Stomach smooth muscle (tissue), 2 donors: ENCODE measurements at regions not wholly inside any gene's neighbourhood (a gene's known extent, or its start where the extent isn't known, plus 50 kb on each side); places are given as distances from the start of the nearest gene placed in this dataset.

ENCODE experiments used
- H3K27ac ChIP-seq: one replicate; pipeline ENCODE4 v1.7.0; 2013; ENCODE audit warnings: mild to moderate bottlenecking, low read length, inconsistent platforms
- H3K27me3 ChIP-seq, 2 donors: one replicate each; pipeline ENCODE4 v1.7.0; 2013; ENCODE audit warnings: low read length in 2 of 2; ENCODE audit not compliant: insufficient read depth in 2 of 2, control insufficient read depth in 1 of 2
- H3K36me3 ChIP-seq, 2 donors: one replicate each; pipeline ENCODE4 v1.7.0; 2013; ENCODE audit warnings: low read length in 2 of 2; ENCODE audit not compliant: control insufficient read depth in 2 of 2, insufficient read depth in 2 of 2
- H3K4me1 ChIP-seq: one replicate; pipeline ENCODE4 v1.7.0; 2013; ENCODE audit warnings: low read length; ENCODE audit not compliant: control insufficient read depth, insufficient read depth
- H3K4me3 ChIP-seq, 2 donors: one replicate each; pipeline ENCODE4 v1.7.0; 2013; ENCODE audit warnings: low read length in 2 of 2
- H3K9ac ChIP-seq, 2 donors: one replicate each; pipeline ENCODE4 v1.7.0; 2013; ENCODE audit warnings: low read length in 2 of 2, mild to moderate bottlenecking in 1 of 2
- H3K9me3 ChIP-seq, 2 donors: one replicate each; pipeline ENCODE4 v1.7.0; 2013; ENCODE audit warnings: low read length in 2 of 2; ENCODE audit not compliant: control insufficient read depth in 2 of 2
- donor health status: healthy.
- donor health status: Pancreatic carcinoma.

DNA sequence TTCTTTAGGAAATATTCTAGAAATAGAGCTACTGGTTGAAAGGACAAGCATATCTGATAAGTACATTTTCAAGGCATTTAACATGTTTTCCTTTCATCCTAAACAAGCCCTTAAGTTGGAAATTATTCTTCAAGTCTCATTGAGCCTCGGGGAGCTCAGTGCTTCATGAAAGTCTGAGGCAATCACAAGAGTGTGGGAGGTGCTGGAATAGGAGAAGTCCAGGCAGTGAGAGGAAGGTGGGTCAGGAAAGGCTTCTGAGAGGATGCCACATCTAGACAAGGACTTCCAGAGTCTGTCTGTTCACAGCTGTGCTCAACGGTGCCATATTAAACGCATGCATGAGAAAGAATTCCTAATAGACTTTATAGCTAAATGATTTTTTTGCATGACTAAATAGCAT lies 69.8 kb downstream of the CD83 start:
- H3K9ac ChIP-seq: no peak overlapping the region
- peaks cover 0 to 4% of the 10 kb centered on the region in 2 donors for H3K9me3 ChIP-seq
- H3K27me3 ChIP-seq: no peaks in the 10 kb centered on the region
- no peaks in the 10 kb centered on the region for H3K4me1 ChIP-seq
- H3K27ac ChIP-seq: no peak overlapping the region
- H3K36me3 ChIP-seq: no peaks in the 10 kb centered on the region
- H3K4me3 ChIP-seq: no peak overlapping the region

DNA sequence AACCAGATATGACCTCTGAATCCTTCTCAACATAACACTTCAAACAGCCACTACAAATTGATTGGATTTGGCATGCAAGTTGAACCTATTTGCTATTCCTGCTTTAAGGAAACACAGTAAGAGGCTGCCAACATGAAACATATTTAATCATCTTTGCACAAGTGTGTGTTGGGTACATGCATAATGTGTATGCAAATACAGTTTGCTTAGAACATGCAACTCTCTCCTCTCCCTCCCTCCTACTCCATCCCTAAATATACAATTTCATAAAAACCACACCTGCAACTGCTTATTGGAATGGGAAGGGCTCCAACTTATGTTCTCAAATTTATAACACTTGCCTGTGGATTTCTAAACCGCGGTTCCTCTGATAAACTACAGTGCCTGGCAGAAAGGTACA lies 71.5 kb downstream of the CD83 start:
- Histone ChIP-seq H3K4me3 (no peak overlapping the region), H3K9ac (no peak overlapping the region)

DNA sequence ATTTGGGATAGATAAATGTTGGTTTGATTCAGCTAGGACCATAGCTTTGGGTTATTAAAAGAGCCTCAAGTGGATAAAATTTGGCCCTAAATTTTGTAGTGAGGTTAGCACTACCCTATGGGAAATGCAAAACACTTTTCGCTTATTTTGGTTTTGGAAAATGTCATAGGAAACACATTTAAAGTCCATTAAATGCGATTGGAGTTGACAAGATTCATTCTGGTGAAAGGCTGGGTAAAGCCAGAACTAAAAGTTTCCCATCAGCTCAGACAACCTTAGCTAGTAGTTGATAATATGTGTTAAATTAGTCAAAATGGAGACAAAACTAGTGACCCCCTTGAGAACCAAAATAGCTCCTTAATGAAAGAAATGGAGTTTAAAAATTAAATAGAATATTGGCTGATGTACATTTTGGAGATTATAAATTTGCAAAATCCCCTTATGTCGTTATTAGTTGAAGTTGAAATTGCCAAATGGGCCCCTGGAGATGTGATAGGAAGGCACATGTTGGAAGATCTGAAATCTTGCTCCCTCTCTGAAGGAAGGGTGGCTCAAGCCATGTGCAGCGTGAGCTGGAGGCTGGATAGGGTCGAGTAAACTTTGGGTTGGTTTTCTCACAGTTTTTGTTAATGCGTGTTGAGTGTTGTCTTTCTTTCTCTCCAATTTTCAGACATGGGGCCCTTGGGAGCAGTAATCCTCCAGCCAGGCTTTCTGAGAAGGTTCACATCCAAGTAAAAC lies 72.8 kb downstream of the CD83 start:
- Histone ChIP-seq H3K4me1 (no peaks in the 10 kb centered on the region), H3K27me3 (no peaks in the 10 kb centered on the region), H3K9me3 (peaks cover 0 to 3% of the 10 kb centered on the region in 2 donors), H3K27ac (no peak overlapping the region), H3K9ac (no peak overlapping the region), H3K4me3 (no peak overlapping the region), H3K36me3 (no peaks in the 10 kb centered on the region)

More for the DNA sequence above, 71.5 kb downstream of the CD83 start:
- Histone ChIP-seq H3K4me1 (no peaks in the 10 kb centered on the region), H3K9me3 (peaks cover 0 to 4% of the 10 kb centered on the region in 2 donors), H3K36me3 (no peaks in the 10 kb centered on the region), H3K27ac (no peak overlapping the region), H3K27me3 (no peaks in the 10 kb centered on the region)

DNA sequence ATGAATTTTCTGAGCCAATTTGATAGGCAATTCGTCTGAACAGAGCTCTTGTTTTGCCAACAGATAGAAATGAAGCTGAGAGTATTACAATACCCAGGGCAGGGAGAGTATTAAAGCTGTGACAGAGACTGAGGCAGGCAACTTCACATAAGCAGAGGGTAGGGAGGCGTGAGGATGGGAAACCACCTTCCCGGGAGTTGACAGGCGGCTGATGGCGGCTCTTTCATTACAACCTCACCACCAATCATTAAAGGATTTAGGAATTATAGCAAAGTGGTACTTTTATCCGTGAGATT lies 73.3 kb downstream of the CD83 start:
- H3K36me3 ChIP-seq: no peaks in the 10 kb centered on the region
- H3K9me3 ChIP-seq: no peaks in the 10 kb centered on the region
- no peak overlapping the region for H3K4me3 ChIP-seq
- H3K27me3 ChIP-seq: no peaks in the 10 kb centered on the region
- H3K27ac ChIP-seq: no peak overlapping the region
- no peak overlapping the region for H3K9ac ChIP-seq
- no peaks in the 10 kb centered on the region for H3K4me1 ChIP-seq

- Histone ChIP-seq H3K9ac (no peak overlapping the region), H3K27me3 (no peaks in the 10 kb centered on the region), H3K36me3 (no peaks in the 10 kb centered on the region), H3K27ac (no peak overlapping the region), H3K4me3 (no peak overlapping the region), H3K9me3 (no peaks in the 10 kb centered on the region), H3K4me1 (no peaks in the 10 kb centered on the region)
These were observed 74.2 kb downstream of the CD83 start for GRCh38 chr6:14191761-14192160.

GRCh38 chr6:14192216-14192788 lies 74.7 kb downstream of the CD83 start:
- H3K9me3 ChIP-seq: no peaks in the 10 kb centered on the region
- H3K4me3 ChIP-seq: no peak overlapping the region
- no peaks in the 10 kb centered on the region for H3K36me3 ChIP-seq
- H3K4me1 ChIP-seq: no peaks in the 10 kb centered on the region
- no peaks in the 10 kb centered on the region for H3K27me3 ChIP-seq
- no peak overlapping the region for H3K27ac ChIP-seq
- no peak overlapping the region for H3K9ac ChIP-seq

DNA sequence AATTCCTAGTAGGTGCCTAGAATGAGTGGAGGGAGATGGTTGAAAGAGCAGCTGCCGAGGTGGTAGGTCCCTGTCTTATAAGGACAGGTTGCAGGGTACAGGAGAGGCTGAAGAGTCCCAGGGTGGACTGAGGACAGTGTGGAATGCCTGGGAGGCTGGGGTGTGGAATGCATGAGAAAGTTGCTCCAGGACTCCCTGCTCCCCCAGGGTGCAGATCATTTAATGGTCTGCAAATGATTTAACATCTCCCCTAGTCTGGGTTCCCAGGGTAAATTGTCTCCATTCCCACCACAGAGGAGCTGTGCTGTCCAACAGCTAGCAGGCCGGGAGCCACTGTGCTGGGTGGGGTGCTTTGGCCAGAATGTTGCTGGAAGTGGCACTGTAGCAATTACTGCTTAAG lies 76.0 kb downstream of the CD83 start:
- no peak overlapping the region for H3K4me3 ChIP-seq
- H3K9ac ChIP-seq: no peak overlapping the region
- H3K27ac ChIP-seq: no peak overlapping the region
- H3K4me1 ChIP-seq: no peaks in the 10 kb centered on the region
- no peaks in the 10 kb centered on the region for H3K36me3 ChIP-seq
- H3K27me3 ChIP-seq: no peaks in the 10 kb centered on the region
- no peaks in the 10 kb centered on the region for H3K9me3 ChIP-seq

DNA sequence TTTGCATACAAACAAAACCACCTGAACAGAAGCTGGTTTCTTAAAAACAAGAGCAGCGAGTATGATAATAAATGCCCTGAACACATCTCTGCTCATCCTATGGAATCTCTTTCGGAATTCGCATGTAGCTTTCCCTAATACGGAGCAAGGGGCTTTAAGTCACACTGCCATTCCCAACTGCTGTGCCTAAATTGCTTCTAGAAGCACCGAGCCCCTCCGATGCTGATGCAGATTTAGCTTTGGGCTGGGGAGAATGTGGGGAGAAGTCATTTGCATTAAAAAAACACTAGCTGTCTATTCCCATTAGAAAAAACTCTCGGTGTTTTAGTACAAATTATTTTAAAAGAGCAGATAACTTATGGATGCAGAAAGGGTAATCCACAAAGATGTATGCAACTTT lies 76.9 kb downstream of the CD83 start:
- no peak overlapping the region for H3K9ac ChIP-seq
- no peaks in the 10 kb centered on the region for H3K9me3 ChIP-seq
- H3K27me3 ChIP-seq: no peaks in the 10 kb centered on the region
- no peaks in the 10 kb centered on the region for H3K4me1 ChIP-seq
- H3K36me3 ChIP-seq: no peaks in the 10 kb centered on the region
- no peak overlapping the region for H3K4me3 ChIP-seq
- H3K27ac ChIP-seq: no peak overlapping the region

DNA sequence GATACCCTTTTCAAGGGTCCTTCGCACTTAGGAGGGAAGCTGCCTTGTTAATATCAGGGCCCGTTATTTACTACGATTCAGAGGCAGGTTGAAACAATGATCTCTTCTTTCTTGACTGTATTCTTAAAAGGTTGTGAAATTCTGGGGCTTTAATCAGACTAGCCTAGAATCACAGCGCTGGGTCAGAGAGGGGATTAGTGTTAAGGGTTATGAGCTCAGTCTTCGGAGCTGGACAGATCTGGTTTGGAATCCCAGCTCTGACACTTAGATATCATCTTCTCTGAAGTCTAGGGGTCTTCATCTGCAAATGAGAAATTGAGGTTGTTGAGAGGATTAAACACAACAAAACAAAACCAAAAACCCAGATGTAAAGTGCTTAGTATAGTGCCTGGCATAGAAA lies 77.4 kb downstream of the CD83 start:
- H3K27me3 ChIP-seq: no peaks in the 10 kb centered on the region
- no peaks in the 10 kb centered on the region for H3K36me3 ChIP-seq
- no peak overlapping the region for H3K4me3 ChIP-seq
- no peak overlapping the region for H3K9ac ChIP-seq
- no peaks in the 10 kb centered on the region for H3K9me3 ChIP-seq
- H3K27ac ChIP-seq: no peak overlapping the region
- H3K4me1 ChIP-seq: no peaks in the 10 kb centered on the region

GRCh38 chr6:14196026-14196425 lies 78.5 kb downstream of the CD83 start:
- Histone ChIP-seq H3K4me1 (no peaks in the 10 kb centered on the region), H3K27ac (no peak overlapping the region), H3K27me3 (no peaks in the 10 kb centered on the region), H3K36me3 (no peaks in the 10 kb centered on the region), H3K9ac (no peak overlapping the region), H3K4me3 (no peak overlapping the region), H3K9me3 (no peaks in the 10 kb centered on the region)

- Histone ChIP-seq H3K27ac (no peak overlapping the region), H3K36me3 (no peaks in the 10 kb centered on the region)
These were observed 79.5 kb downstream of the CD83 start for GRCh38 chr6:14197118-14197517.

More at GRCh38 chr6:14197118-14197517, 79.5 kb downstream of the CD83 start:
- H3K4me3 ChIP-seq: no peak overlapping the region
- H3K27me3 ChIP-seq: peaks cover 0 to 2% of the 10 kb centered on the region in 2 donors
- H3K4me1 ChIP-seq: no peaks in the 10 kb centered on the region
- no peak overlapping the region for H3K9ac ChIP-seq
- H3K9me3 ChIP-seq: no peaks in the 10 kb centered on the region
